IMR-90 (cell line): ENCODE measurements at regions not wholly inside any gene's neighbourhood (a gene's known extent, or its start where the extent isn't known, plus 50 kb on each side); places are given as distances from the start of the nearest gene placed in this dataset.

Experiments used
- BHLHE40 ChIP-seq: fragments of 150-350 bp; IDR thresholded peaks from 2 replicates; pipeline ENCODE4 v1.6.1; 2016; ENCODE audit warnings: mild to moderate bottlenecking, low read depth, low read length
- CEBPB ChIP-seq: IDR thresholded peaks from 2 replicates; pipeline ENCODE4 v1.6.1; 2012; ENCODE audit warnings: low read depth, low read length, improper control_type of control experiment
- CHD1 ChIP-seq: IDR thresholded peaks from 2 replicates; pipeline ENCODE4 v1.6.1; 2012; ENCODE audit warnings: low read depth, low read length, improper control_type of control experiment
- MAZ ChIP-seq: IDR thresholded peaks from 2 replicates; pipeline ENCODE4 v1.6.1; 2012; ENCODE audit warnings: low read depth, mild to moderate bottlenecking, low read length, improper control_type of control experiment, moderate library complexity, borderline replicate concordance
- POLR2A ChIP-seq: IDR thresholded peaks from 2 replicates; pipeline ENCODE4 v1.6.1; 2012; ENCODE audit warnings: mild to moderate bottlenecking, low read depth, low read length
- RCOR1 ChIP-seq: IDR thresholded peaks from 2 replicates; pipeline ENCODE4 v1.6.1; 2012; ENCODE audit warnings: mild to moderate bottlenecking, low read length, improper control_type of control experiment; ENCODE audit not compliant: insufficient replicate concordance
- SMC3 ChIP-seq: fragments of 150-350 bp; IDR thresholded peaks from 2 replicates; pipeline ENCODE4 v1.6.1; 2016; ENCODE audit warnings: low read depth, mild to moderate bottlenecking, antibody characterized with exemption, low read length, moderate library complexity
- TF ChIP-seq, protein P1 (sequence below): conservative IDR thresholded peaks from 2 replicates; pipeline ENCODE4 v1.5.1; 2012; ENCODE audit warnings: mild to moderate bottlenecking, low read depth, low read length, improper control_type of control experiment
- TF ChIP-seq, protein P2 (sequence below): fragments of 150-350 bp; IDR thresholded peaks from 2 replicates; pipeline ENCODE4 v1.6.1; 2017; ENCODE audit warnings: mild to moderate bottlenecking, antibody characterized with exemption, low read length, low read depth

GRCh38 chr1:201660931-201661822, 122.2 kb downstream of the NAV1 start:
- TF ChIP-seq, protein P1, sequence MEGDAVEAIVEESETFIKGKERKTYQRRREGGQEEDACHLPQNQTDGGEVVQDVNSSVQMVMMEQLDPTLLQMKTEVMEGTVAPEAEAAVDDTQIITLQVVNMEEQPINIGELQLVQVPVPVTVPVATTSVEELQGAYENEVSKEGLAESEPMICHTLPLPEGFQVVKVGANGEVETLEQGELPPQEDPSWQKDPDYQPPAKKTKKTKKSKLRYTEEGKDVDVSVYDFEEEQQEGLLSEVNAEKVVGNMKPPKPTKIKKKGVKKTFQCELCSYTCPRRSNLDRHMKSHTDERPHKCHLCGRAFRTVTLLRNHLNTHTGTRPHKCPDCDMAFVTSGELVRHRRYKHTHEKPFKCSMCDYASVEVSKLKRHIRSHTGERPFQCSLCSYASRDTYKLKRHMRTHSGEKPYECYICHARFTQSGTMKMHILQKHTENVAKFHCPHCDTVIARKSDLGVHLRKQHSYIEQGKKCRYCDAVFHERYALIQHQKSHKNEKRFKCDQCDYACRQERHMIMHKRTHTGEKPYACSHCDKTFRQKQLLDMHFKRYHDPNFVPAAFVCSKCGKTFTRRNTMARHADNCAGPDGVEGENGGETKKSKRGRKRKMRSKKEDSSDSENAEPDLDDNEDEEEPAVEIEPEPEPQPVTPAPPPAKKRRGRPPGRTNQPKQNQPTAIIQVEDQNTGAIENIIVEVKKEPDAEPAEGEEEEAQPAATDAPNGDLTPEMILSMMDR: no peak
- TF ChIP-seq, protein P2, sequence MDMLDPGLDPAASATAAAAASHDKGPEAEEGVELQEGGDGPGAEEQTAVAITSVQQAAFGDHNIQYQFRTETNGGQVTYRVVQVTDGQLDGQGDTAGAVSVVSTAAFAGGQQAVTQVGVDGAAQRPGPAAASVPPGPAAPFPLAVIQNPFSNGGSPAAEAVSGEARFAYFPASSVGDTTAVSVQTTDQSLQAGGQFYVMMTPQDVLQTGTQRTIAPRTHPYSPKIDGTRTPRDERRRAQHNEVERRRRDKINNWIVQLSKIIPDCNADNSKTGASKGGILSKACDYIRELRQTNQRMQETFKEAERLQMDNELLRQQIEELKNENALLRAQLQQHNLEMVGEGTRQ: no peak
- TF ChIP-seq POLR2A (no peak), SMC3 (no peak), CEBPB (peak; percentile 56; the same call in 1 of the 2 replicates), RCOR1 (no peak), CHD1 (no peak), MAZ (no peak), BHLHE40 (no peak)
